ENCODE measurements at regions not wholly inside any gene's neighbourhood (a gene's known extent, or its start where the extent isn't known, plus 50 kb on each side); places are given as distances from the start of the nearest gene placed in this dataset.

GRCh38 chr20:52577696-52578095 lies 386.1 kb upstream of the ZFP64 start:
- no peak for DNase-seq (ENCODE audit: low spot score)

- no peak for DNase-seq (ENCODE audit: low spot score)
Measured at GRCh38 chr20:52572687-52573086, 381.1 kb upstream of the ZFP64 start.

DNA sequence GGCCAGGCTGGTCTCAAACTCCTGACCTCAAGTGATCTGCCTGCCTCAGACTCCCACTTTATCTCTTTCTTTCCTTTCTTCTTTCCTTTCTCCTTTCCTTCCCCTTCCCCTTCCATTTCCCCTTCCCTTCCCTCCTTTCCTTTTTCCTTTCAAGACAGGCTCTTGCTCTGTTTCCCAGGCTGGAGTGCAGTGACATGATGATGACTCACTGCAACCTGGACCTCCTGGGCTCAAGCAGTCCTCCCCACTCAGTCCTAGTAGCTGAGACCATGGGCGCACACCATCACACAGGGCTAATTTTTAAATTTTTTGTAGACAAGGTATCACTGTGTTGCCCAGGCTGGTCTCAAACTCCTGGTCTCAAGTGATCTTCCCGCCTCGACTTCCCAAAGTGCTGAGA lies 377.6 kb upstream of the ZFP64 start:
- DNase-seq (ENCODE audit: low spot score), result no peak

DNA sequence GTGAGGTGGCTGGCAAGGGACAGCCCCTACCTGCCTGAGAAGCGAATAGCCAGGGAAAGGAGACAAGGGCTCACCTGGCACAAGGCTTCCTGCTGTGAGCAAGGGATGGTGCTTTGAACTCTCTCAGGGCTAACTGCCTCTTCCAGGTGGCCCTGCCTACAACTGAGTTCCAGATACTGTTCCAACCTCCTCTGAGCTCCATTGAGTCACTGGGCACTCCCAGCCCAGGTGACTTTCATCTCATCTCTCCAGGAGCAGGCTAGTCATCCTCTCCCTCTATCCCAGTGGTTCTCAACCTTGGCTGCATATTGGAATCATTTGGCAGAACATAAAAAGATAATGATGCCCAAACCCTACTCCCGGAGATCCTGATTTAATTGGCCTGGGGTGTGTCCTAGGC lies 374.0 kb upstream of the ZFP64 start:
- no peak for DNase-seq (ENCODE audit: low spot score)

DNA sequence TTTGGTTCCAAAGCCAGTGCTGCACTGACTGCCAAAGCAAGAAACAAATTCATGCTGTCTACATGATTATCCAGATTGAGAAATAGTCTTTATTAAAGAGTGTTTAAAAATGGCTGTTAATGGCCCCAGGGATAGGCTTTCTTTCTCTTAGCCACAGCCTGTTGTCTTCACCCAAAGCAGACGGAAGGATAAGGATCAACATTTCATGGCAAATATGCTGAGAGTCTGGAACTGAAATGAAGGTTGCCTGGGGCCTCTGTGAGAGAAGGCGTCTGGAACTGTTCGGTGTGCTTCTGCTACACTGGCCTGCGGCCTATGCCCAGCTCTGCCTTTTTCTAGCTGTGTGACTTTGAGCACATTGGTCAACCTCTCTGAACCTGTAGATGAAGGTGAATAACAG lies 373.0 kb upstream of the ZFP64 start:
- DNase-seq (ENCODE audit: low spot score), result no peak

DNA sequence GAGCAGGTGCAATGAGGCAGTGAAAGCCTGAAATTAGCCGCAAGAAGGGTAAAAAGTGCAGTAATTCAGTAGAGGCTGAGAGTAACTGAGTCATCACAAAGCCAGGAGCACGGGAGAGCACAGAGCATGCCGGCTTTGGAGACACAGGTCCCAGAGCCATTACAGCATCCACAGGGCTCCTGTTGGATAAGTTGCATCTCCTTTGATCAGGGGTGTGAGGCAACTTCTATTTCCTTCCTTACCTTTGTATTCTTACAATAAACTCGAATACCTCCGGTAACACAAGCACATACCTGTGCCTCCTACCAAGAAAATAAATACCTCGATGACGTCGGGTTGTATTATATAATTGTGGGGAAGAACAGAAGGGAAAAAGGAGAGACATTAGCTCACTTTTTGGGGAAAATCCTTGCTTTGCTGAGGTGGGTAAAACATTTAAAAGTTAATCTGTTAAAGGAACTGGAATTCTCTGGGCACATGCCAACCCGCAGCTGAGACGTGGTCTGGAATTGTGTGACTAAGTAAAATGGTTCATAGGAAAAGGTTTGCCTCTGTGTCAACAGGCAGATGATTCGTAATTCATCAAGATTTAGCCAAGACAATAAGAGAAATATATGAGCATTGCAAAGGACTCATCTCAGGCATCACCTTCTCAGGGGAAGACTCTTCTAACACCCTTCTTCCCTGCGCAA lies 360.7 kb upstream of the ZFP64 start:
- peak; percentile 66 for DNase-seq (ENCODE audit: low spot score)

- no peak for DNase-seq (ENCODE audit: low spot score)
Measured at GRCh38 chr20:52542131-52542530, 350.6 kb upstream of the ZFP64 start.

DNA sequence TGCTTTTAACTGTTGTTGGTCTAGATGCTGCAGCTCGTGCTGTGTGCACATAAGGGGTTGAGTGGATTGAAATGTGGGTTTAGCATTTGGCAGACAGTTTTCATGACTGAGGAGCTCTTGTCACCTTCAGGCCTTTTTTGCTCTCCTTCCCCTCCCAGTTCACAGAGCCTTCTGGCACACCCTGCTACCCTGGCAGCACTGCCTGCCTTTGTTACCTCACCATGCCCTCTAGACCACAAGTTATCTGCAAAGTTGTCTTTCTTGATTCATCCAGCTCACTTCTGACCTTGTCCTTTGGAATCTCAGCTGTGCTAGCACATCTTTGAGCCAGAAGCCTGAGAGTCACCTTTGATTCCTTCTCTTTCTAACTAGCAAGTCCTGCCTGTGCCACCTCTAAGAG lies 348.9 kb upstream of the ZFP64 start:
- no peak for DNase-seq (ENCODE audit: low spot score)

DNA sequence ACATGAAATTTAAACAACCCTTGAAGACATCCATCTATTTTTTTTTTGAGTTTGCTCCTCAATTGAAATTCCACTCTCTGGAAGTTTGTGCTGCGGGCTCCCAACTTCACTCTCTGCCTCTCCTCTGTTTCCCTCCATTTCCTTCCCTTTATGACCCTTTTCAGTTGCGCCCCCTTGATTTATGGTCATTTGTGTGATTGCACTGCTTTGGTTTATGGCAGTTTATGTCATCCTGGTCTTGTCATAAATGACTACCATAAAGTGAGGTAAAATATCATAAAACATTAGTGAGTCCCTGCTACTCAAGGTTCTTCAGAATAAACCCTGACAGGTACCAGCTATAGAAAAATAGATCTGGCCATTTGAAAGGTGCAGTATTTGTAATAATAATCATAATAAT lies 348.3 kb upstream of the ZFP64 start:
- DNase-seq (ENCODE audit: low spot score), result peak; percentile 58

DNA sequence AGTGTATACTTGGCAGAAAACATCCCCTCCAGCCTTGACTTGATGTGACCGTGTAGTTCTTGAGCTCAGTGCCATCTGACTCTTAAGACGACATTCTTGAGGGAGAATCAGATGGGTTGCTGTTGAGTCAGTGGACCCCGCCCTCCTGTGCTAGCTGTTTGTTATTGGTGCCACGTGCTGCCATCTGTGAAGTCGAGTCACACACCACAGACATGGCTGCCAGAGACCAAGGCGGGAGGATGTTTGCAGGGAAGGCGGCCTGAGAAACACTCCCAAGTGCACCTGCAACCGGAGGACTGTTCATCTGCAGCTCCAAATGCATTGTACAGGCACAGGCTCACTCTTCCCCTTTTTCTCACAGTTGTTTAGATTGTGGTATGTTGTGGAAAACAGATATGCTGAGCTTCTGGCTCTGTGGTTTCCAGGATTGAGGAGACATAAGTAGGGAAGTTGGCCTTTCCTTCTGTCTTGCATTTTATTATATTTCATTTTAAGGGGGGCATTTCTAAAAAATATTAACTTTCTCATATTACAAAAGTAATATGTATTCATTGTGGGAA lies 345.3 kb upstream of the ZFP64 start:
- DNase-seq (ENCODE audit: low spot score), result no peak

- DNase-seq (ENCODE audit: low spot score), result no peak
Measured at GRCh38 chr20:52536040-52536439, 344.5 kb upstream of the ZFP64 start.

GRCh38 chr20:52534616-52535015 lies 343.0 kb upstream of the ZFP64 start:
- no peak for DNase-seq (ENCODE audit: low spot score)

DNA sequence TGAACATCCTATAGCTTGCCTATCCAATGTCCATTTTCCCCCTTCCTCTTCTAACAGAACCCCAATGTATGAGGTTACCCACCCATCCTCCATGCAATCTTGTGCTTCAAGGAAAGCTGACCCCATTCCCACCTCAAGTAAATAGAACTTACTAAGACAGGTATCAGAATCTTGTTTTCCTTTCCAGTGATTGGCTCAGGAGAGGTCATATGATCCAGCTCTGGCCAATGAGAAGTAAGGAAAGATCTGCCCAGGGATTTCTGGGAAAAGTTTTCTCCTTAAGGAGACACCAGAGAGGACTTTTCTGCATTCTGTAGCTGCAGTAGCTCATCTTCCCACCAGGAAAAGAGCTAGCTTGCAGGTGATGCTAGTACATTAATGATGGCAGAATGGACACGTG lies 341.8 kb upstream of the ZFP64 start:
- DNase-seq (ENCODE audit: low spot score), result no peak

DNA sequence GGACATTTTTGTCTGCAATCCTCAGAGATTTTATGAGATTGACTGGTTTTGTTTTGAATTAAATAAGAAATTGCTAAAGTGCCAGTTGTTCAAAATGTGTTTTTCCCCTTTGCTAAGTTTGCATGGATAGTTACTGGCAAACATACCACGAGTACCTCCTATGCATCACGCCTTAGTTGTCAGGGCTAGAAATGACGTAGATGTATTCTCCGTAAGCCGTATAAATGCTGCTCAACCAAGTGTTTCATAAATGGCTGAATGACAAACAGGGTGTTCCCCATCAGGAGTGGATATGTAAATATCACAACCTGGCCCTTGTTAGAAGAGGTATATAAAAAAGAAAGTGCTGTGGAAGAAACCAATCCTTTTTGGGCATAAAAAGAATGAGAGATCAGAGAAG lies 341.1 kb upstream of the ZFP64 start:
- no peak for DNase-seq (ENCODE audit: low spot score)

GRCh38 chr20:52530571-52530970 lies 339.0 kb upstream of the ZFP64 start:
- no peak for DNase-seq (ENCODE audit: low spot score)

GRCh38 chr20:52529826-52530225 lies 338.2 kb upstream of the ZFP64 start:
- no peak for DNase-seq (ENCODE audit: low spot score)

DNA sequence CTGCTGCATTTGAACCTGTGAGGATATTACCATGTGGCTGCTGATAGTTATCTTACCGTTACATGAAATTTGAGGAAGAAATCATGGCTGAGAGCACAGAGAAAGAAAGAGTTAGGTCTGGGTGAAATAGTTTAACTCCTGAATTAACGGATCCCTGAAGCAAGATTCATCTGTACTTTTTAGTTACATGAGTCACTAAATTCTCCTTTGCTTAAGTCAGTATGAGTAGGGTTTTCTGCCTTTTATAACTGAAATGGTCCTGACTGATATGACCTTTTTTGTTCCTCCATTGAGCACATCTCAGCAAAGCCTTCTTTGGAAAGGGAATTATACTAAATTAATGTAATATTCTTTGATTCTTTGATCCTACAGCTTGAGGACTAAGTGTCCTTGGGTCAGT lies 333.3 kb upstream of the ZFP64 start:
- DNase-seq (ENCODE audit: low spot score), result peak; percentile 10

DNA sequence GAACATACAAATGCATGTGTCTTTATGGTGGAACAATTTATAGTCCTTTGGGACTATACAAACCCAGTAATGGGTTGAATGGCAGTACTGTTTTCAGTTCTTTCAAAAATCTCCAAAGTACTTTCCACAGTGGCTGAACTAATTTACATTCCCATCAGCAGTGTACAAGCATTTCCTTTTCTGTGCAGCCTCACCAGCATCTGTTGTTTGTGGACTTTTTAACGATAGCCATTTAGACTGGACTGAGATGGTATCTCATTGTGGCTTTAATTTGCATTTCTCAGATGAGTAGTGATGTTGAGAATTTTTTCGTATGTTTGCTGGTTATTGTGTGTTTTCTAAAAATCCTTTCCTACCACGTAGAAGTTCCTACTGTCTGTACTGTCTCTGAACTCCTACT lies 327.2 kb upstream of the ZFP64 start:
- no peak for DNase-seq (ENCODE audit: low spot score)

DNA sequence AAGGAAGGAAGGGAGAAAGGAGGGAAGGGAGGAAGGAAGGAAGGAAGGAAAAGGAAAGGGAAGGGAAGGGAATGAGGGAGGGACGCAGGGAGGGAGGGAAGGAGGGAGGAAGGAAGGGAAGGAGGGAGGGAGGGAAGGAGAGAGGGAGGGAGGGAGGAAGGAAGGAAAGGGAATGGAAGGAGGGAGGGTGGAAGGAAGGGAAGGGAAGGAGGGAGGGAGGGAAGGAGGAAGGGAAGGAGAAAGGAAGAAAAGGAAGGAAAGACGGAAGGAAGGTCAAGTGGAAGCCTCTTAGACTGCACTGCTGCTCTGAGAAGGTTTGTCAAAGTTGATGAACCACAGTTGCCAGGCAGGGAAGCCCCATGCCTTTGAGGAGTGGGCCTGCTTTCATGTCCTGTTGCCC lies 324.3 kb upstream of the ZFP64 start:
- no peak for DNase-seq (ENCODE audit: low spot score)

DNA sequence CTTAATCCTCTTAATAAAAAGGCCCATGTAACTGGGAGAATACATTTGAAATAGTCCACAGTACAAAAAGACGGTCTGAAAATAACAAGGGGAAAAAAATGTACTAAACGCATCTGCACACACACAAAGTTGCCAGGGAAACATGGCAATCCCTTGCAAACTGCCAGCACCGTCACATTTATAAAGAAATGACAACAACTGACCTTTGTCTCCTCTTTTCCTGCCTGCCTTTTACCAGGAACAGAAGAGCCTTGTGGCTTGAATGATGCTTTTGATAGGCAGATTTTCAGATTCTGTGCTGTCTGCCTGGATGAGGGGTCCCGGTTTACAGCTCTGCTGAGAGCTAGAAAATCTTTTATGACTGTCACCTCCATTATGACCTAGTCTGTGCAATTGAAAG lies 308.6 kb upstream of the ZFP64 start:
- DNase-seq (ENCODE audit: low spot score), result no peak

DNA sequence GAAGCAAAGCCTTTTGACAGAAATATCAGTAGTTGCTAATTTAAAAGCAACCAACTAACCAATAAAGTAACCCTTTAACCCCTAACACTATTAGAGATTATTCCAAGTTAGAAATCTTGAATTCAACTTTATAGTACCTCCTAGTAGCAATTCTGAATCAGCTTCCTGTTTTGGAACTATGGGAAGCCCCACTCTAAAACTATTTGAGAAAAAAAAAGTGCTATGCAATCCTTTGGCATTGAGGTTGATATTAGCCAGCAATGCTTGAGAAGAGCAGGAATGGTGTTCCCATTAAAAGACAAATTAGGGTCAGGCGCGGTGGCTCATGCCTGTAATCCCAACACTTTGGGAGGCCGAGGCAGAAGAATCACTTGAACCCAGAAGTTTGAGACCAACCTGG lies 306.2 kb upstream of the ZFP64 start:
- DNase-seq (ENCODE audit: low spot score), result no peak

DNA sequence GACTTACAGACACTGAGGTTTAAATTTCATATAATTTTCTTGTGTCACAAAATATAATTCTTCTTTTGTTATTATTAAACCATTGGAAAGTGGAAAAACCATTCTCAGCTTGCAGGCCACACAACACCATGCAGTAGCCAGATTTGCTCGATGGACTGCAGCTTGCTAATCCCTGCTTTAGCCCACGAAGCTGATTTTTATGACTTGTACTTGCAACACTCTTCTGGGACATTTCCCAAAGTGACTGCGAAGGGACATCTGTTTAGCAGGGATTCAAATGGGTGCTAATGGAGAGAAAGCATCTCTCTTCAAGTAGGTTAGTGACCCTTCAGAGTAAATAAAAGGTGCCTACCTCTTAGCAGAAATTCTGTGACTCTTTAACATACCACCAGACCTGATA lies 304.6 kb upstream of the ZFP64 start:
- no peak for DNase-seq (ENCODE audit: low spot score)

DNA sequence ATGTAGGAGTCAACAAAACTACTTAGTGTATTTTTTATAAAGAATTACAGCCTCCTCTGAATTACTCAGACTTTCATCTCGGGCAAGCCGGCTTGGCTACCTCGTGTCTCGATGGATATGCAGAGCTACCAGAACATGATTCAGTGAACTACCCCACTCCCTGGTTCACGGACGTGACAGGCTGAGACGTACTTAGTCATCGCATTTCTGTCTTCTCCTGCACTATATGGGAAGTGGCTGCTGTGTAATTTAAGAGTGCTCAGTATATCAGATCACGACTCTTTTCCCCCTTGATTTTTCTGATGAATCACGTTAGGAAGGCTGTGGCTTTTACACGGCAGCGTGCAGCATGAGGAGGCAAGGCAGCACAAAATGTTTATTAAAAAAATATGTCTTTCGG lies 302.7 kb upstream of the ZFP64 start:
- peak; percentile 55 for DNase-seq (ENCODE audit: low spot score)

GRCh38 chr20:52493171-52493721 lies 301.7 kb upstream of the ZFP64 start:
- DNase-seq (ENCODE audit: low spot score), result no peak
